NCI-H2081 (cell line): ENCODE measurements at regions not wholly inside any gene's neighbourhood (a gene's known extent, or its start where the extent isn't known, plus 50 kb on each side); places are given as distances from the start of the nearest gene placed in this dataset.
"Not testable (repeated sequence)": the region's sequence is repeated elsewhere in the genome, so short reads cannot be mapped to it uniquely, and the experiment has no call there.

Experiments
- DNase-seq, 2 experiments: peaks; one replicate each; lab custom pipeline; 2025; lab: John Stamatoyannopoulos, UW

DNA sequence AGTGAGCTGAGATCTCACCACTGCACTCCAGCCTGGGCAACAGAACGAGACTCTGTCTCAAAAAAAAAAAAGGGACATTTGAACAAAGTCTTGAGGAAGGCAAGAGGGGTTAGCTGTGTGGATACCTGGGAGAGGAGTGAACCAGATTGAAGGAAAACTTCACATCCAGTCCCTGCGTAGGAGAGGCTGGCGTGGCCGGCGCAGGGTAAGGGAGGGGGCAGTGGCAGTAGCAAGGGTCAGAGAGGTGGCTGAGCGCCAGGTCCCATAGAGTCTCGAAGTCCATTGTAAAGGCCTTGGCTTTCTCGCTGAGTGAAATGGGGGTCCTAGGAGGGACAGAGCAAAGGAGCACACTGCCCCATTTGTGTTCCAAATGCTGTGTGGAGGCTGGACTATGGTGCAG lies 171.8 kb upstream of the WSCD1 start:
- DNase-seq: no peak

DNA sequence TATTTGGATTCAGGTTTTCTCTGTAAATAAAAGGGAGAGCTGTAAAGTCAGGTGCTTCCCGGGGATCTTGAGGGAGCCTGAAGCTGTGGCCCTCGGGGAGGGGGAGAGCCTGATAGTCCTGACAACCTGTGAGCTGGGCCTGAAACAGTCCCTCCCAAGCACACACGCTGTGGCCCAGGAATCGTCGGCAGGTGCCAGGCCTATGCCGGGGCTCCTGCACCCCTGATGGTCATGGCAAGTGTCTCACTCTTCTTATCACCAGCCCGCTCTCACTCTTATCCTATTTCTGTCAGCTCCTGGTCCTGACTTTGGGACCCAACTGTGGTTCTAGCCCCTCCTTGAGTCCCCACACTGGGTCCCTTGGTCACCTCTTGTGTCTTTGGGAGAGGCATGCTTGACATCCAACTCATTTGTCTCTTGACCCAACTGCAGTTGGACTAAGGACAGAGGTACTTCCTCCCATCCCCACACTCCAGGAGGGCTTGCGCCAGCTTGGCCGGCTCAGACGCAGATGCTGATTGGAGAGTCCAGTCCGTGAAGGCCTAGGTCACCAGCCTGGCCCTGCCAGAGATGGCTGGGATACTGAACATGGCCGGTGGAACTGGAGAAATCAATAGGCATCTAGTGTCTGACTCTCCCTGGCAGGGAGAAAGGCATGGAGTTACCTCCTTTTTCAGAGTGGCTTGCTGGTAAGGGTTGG lies 170.5 kb upstream of the WSCD1 start:
- no peak for DNase-seq

DNA sequence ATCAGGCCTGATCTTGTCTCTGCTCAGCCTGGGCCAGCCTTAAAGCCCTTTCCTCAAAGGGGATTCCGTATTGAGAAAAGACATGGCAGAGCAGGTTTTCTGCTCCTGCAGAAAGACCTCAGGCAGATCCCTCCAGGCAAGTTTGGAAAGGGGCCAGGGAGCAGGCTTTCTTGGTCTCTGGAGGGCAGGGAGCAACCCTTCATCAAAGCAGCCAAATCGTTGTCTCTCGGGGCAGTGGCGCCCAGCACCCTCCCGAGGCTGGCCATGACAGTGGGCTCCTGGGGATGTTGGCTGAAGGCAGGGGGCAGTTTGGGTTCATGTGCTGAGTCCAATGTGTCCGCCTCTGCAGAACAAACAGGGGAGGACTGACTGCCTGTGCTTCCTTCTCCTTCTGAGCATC lies 168.4 kb upstream of the WSCD1 start:
- DNase-seq: no peak

DNA sequence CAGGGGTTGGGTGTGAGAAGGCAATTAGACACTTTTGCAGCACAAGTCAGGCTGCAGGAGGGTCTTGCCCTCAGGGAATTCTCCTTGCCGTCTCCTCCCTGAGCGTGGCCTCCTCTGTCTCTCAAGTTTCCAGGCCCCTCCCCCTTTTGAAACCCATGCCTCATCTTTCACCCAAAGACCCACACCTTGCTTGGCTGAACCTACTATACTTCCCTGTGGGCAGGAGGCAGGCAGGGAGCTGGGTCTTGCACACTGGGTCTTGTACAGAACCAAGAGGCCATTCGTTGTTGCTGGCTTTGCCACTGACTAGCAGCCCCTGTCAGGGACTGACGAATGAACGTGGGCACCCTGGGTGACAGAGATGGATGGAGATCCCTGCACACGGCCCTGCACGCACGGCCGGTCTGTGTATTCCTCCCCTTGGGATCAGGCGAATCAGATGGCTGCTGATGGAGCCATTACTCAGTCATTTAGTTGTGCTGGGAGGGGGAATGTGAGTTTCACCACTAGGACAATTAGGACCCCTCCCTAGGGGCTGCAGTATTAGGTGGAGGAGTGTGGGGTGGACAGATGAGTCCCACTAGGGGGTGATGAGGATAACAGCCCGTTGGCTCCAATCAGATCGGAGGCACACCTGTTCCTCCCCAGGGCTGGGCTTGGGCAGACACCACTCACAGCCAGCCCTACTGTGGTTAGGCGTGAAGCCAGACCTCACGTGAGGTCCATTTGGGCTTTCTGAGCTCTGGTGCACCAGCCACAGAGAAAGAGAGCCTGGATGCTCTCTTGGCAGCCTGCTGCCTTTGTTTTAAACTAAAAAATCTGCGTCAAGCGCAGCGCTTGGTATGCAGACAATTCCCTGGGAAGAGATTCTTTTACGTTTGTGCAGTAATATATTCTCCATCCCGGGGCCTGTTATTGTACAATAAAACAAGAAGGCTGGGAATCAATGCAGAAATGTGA lies 167.7 kb upstream of the WSCD1 start:
- DNase-seq: no peak

DNA sequence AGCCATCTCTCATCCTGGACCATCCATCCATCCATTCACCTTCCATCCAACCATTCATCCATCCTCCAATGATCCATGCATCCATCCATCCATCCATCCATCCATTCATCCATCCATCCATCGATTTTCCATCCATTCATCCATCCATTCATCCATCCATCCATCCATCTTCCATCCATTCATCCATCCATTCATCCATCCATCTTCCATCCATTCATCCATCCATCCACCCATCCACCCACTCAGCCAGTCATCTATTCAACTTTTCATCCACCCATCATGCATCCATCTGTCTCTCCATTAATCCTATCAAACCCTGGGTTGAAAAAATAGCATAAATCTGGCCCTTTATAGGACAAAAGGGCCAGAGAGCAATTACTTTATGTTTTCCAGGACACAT lies 158.3 kb upstream of the WSCD1 start:
- DNase-seq: no peak

DNA sequence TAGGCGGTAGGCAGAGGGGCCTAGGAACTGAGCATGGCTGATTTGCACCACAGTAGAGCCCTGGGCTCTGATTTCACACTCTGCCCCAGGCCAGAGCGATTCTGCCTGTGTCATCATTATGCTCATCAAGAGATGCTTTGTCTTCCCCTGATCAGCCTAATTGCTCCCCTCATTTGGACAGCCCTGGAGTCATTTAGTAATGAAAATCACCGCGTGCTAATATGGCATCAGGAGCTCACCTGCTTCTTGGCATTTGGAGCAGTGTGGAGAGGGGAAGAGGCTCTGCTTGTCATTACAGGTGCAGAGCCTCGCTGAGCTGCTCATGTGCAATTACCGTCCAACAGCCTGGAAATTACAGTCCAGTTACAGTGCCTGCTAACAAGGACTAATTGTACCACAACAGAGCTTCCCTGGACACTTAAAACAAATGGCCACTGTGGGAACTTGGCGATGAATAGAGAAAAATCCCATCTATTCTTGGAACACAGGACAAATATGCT lies 157.1 kb upstream of the WSCD1 start:
- peak; percentile 13 to 67 for DNase-seq

DNA sequence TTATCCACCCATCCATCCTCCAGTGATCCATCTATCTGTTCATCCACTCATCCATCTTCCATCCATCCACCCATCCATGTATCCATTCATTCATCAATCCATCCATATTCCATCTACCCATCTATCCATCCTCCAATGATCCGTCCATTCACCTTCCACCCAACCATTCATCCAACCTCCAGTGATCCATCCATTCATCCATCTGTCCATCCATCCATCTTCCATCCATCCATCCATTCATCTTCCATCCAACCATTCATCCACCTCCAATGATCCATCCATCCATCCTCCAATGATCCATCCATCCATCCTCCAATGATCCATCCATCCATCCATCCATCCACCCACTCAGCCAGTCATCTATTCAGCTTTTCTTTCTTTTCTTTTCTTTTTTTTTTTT lies 156.5 kb upstream of the WSCD1 start:
- no peak for DNase-seq

DNA sequence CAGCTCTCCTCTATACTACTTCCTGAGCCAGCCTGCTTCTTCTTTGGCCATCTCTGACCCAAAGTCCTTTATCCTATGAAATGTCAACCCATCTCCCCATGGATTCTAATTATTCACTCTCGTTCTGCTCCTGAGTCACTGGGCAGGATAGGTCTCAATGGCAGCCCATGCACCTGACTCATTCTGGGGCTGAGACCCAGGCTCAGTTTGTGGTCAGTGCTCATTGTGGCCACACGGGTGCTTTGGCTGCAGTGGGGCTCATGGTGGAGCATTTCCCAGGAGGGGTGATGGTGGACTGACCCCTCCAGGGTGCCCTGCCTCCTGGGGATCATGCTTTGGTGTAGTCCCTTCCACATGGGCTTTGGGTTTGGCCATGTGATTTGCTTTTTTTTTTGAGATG lies 154.8 kb upstream of the WSCD1 start:
- no peak for DNase-seq

DNA sequence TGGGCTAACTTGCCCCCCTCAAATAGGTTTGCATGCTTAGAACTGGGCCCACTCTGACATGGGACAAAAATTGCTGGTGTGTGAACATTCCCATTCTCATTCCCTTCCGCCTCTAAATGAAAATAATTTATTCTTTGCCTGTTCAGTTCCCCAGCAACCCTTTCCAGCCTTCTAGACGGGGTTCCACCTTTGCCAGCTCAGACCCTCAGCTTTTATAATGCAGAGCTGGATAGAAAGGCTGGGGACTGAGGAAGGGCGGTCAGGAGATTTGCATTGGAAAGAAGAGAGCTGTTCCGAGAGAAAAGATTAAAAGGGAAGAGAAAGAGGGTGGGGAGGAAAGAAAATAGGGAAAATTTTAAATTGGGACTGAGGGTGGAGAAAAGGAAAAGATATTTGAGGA lies 151.1 kb upstream of the WSCD1 start:
- DNase-seq: no peak

DNA sequence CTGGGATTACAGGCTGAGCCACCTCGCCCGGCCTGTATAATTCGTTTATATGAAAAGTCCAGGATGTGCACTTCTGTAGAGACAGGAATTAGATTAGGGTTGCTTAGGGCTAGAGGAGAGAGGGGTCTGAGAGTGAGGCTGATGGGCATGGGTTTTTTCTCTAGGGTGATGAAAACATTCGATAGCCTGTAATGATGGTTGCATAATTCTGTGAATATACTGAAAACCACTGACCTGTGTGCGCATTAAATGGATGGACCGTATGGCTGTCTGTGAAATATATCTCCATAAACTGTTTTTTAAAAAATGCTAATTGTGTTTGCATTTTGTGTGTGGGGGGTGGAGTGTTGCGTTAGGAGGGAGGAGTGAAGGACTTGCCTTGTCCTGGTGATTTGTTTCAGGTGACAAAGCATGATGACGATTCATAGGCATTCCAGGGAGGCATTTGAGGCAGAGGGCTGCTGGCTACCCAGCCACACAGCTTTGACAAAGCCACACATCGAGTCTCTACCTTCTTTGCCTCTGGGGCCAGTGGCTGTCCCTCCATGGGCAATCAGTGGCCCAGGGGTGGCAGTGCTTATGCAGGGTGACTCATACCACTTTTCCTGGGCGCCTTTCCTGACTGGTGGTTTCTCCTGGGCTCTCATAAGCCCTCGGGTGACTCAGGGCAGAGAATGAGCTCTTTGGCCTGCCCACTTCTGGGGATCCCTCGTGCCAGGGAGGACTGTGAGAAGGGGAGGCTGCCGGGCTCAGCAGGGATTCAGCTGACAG lies 148.5 kb upstream of the WSCD1 start:
- DNase-seq: no peak

DNA sequence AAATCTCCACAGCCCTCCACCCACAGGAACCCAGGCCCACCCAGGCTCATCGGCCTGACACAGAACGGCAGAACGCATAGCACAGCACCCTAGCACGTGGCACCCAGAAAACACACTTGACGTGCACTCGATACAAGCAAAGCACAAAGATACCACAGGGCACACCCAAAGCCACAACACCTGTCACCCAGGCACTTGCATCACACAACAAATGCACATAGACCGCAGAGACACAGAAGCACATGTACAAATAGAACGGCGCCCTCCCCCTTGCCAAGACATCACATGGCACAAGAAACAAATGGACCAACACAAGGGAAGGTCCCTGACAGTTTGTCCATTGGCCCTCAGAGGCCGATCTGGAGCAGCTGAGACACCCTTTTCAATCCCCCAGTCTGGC lies 147.7 kb upstream of the WSCD1 start:
- no peak for DNase-seq

DNA sequence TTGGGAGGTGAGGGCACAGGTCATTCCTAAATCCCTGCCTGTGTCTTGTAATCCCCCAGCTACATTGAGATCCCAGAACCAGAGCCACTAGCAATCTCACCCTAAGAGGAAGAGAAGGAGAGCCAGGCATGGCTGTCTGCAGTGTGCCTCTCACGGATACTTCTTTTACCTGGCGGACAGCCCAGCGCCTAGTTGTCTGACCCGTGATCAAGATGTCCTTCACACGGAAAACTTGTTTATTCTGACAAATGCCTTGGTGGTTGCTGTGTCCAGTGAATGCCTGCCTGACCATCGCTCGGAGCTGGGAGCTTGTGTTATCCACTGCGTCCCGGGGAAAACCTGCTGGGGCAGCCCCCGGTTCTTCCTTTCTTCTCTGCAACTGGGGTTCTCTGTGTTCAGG lies 140.5 kb upstream of the WSCD1 start:
- no peak for DNase-seq

DNA sequence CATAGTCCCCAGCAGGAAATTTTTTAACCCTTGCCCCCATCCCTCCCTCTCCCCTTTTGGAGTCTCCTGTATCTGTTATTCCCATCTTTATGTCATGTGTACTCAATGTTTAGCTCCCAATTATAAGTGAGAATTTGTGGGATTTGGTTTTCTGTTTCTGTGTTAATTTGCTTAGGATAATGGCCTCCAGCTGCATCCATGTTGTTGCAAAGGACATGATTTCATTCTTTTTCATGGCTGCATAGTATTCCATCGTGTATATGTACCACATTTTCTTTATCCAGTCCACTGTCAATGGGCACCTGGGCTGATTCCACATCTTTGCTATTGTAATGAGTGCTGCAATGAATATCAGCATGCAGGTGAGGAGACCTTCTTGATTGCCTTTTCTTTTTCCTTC lies 139.6 kb upstream of the WSCD1 start:
- not testable (repeated sequence) for DNase-seq

DNA sequence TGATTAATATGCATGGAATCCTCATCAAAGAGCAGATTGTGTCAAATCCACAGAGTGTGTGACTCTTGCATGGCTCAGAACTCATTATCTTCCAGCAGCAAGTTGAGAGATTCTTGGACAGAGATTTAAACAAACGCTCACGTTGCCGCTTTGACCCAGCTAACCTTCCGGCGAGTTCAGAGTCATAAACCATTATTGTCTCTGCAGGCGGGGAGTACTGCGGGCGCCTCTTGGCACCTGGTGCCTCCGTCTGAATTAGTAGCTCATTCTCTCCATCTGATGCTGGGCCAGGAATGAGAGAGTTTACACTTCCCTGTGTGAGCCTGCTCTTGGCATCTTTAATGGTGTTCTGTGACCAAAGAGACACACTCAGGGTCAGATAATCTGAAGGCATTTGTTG lies 138.6 kb upstream of the WSCD1 start:
- DNase-seq: peak in 1 of 2 experiments; percentile 41

DNA sequence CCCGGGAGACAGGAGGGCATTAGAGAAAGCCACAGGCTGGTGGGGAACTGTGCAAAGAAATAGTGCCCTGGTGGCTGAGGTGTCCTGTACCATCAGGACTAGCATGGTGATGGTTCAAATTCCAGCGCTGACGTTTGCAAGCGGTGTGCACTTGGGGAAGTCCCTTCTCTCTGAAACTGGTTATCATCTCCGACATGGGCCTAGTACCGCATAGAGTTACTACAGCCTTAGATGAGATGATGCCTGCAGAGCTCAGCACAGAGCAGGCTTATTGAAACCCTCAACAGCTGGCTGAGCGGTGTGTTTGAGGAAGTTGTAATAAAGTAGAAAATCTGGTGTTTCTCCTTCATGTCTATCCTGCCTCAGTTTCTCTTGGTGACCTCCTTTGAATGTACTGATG lies 136.7 kb upstream of the WSCD1 start:
- DNase-seq: no peak

DNA sequence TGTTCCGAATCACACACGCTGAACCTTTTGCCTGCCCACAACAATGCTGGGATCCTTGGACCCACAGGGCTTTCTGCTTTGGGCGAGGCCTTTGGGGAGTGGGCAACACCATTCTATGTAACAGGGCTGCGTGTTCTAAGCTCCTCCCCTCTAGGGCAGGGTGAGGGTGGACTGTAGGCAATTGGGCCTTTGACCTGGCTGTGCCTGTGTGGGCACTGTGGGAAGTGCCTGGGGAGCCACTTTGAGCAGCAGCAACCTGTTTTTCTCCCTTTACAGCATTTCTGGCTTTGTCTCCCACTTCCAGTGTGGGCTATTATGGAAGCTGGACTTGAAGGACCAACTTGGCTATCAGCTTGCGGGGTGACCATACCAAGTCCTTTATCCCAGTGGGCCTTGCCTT lies 128.9 kb upstream of the WSCD1 start:
- no peak for DNase-seq

DNA sequence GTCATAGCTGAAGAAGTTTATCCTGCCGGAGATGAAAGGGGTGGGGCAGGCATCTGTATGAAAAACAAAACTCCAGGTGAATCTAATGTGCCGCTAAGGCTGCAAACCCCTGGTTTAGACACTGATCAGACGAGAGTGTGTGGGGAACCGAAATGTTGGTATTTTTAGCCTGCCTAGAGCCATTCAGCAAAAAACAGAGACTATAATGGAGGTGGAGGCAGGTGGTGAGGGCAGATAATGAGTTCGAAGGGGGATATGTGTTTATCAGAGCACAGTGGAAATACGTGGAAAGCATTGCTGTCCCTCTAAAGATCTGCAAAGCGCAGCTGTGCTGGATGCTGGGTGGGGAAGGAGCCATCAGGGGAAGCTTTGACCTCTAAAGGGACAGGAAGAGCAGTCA lies 127.5 kb upstream of the WSCD1 start:
- no peak for DNase-seq

DNA sequence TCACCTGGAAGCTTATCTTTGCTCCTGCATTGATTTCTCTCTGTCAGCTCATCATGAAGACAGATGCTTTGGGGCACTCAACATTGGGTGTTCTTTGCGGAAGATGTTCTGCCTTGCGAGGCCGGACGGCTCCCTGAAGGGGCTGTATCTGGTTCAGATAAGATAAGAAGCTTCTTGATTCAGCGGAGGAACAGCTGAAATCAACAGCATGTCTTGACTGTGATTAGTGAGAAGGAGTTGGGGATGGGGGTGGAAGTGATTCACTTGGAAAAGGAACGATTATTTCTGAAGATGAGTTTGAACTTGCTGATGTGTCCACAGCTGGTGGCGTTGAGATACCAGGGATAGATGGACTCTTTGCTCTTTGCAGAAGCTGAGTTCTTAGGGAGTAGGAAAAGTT lies 126.9 kb upstream of the WSCD1 start:
- DNase-seq: no peak

DNA sequence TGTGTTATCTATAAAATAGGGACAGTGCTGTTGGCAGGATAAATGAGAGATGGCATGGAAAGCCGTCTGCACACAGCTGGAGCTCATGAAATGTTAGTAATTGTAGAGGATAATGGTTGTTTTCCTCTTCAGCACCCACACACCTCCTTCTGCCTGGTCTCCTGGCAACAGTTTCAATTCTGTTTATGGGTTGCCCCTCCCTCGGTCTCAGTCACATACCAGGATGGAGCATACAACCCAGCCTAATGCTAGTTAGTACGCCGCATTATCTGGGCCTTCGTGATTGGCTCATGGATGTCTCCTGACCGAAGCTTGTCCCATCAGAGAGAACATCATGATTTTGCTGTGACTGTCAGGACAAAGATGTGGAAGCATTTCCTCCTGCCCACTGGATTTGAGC lies 126.2 kb upstream of the WSCD1 start:
- DNase-seq: peak; percentile 15 to 27

DNA sequence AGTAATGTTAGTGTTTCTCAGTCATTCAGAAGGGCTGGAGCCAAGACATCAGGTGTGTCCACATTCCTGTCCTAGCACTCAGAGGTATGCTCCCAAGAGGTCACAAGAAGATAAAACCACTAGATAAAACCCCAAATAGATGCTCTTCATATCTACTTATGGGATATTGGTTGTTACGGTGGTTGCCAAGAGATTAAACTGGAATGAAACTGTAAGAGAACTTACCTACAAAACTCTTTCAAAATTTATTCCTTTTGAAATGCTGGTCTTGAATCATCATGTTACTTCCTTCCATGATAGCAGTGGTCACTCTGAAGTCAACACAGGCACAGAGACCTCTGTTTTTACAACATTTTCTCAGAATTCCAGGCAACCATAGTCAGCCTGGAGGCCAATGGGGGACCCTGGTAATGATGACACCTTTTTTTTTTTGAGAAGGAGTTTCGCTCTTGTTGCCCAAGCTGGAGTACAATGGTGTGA lies 122.4 kb upstream of the WSCD1 start:
- no peak for DNase-seq

DNA sequence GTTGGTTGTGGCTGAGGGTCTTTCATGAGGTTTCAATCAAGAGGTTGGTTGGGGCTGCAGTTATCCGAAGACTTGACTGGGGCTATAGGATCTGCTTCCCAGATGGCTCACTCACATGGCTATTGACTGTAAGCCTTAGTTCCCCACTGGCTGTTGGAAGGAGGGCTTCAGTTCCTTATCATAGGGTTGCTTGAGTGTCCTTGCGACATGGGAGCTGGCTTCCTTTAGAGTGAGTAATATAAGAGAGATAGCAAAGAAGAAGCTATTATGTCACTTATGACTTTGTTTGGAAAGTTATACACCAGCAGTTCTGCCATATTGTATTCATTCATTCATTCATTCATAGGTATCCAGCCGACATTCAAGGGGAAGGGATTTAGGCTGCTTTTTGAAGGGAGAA lies 121.4 kb upstream of the WSCD1 start:
- no peak for DNase-seq

DNA sequence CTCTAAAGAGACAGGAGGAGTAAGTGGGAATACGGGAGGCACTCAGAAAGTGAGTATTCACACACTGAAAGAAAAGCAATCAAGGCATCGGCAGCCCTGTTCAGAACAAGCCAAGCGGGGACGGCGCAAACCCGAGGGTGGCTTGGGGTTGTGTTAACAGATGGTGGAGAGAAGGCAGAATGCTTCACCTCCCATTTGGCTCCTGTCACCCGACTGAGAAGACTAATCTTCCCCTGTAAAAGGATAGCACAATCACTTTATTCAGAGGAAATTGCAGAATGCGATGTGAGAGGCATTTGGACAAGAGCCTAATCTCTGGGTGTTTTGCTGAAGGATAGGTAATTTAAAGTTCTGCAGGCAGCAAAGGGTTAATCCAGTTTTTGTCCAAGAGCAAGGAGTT lies 119.3 kb upstream of the WSCD1 start:
- peak in 1 of 2 experiments; percentile 32 for DNase-seq
